ENCODE measurements at regions not wholly inside any gene's neighbourhood (a gene's known extent, or its start where the extent isn't known, plus 50 kb on each side); places are given as distances from the start of the nearest gene placed in this dataset.

GRCh38 chr3:135897715-135898114, 67.8 kb upstream of the PPP2R3A start:
- H3K36me3 ChIP-seq (ENCODE audit: insufficient read depth, low read length): no peaks in the 10 kb centered on the region
- H3K9me3 ChIP-seq (ENCODE audit: low read depth, low read length): no peaks in the 10 kb centered on the region
- no peak overlapping the region for H3K9ac ChIP-seq (ENCODE audit: insufficient read length)
- TF ChIP-seq POLR2AphosphoS5 (IDR thresholded peaks at IDR 0.05; ENCODE audit: borderline replicate concordance, low read depth, low read length) (no peak), FOXP2 (optimal IDR thresholded peaks at IDR 0.05; ENCODE audit: control extremely low read depth, extremely low read length, insufficient read depth) (no peak), EZH2 (IDR thresholded peaks at IDR 0.05) (no peak)
- no peak overlapping the region for H3K4me3 ChIP-seq
- H3K27ac ChIP-seq: no peak overlapping the region
- no peak for DNase-seq (ENCODE audit: low read depth, low spot score)

GRCh38 chr3:135898774-135899173, 66.8 kb upstream of the PPP2R3A start:
- Histone ChIP-seq H3K36me3 (ENCODE audit: insufficient read depth, low read length) (no peaks in the 10 kb centered on the region), H3K9ac (ENCODE audit: insufficient read length) (no peak overlapping the region), H3K4me3 (no peak overlapping the region), H3K27ac (no peak overlapping the region), H3K9me3 (ENCODE audit: low read depth, low read length) (no peaks in the 10 kb centered on the region)
- no peak for DNase-seq (ENCODE audit: low read depth, low spot score)
- no peak for TF ChIP-seq FOXP2 (optimal IDR thresholded peaks at IDR 0.05; ENCODE audit: control extremely low read depth, extremely low read length, insufficient read depth)
- TF ChIP-seq EZH2 (IDR thresholded peaks at IDR 0.05): no peak
- TF ChIP-seq POLR2AphosphoS5 (IDR thresholded peaks at IDR 0.05; ENCODE audit: borderline replicate concordance, low read depth, low read length): no peak

- no peak overlapping the region for H3K4me3 ChIP-seq
- H3K9ac ChIP-seq (ENCODE audit: insufficient read length): no peak overlapping the region
- DNase-seq (ENCODE audit: low read depth, low spot score): no peak
- TF ChIP-seq FOXP2 (optimal IDR thresholded peaks at IDR 0.05; ENCODE audit: control extremely low read depth, extremely low read length, insufficient read depth) (no peak), EZH2 (IDR thresholded peaks at IDR 0.05) (no peak), POLR2AphosphoS5 (IDR thresholded peaks at IDR 0.05; ENCODE audit: borderline replicate concordance, low read depth, low read length) (no peak)
- no peaks in the 10 kb centered on the region for H3K36me3 ChIP-seq (ENCODE audit: insufficient read depth, low read length)
- no peak overlapping the region for H3K27ac ChIP-seq
- H3K9me3 ChIP-seq (ENCODE audit: low read depth, low read length): no peaks in the 10 kb centered on the region
Measured at GRCh38 chr3:135905058-135905724, 60.3 kb upstream of the PPP2R3A start.

GRCh38 chr3:135907422-135908165, 57.9 kb upstream of the PPP2R3A start:
- TF ChIP-seq POLR2AphosphoS5 (IDR thresholded peaks at IDR 0.05; ENCODE audit: borderline replicate concordance, low read depth, low read length) (no peak), FOXP2 (optimal IDR thresholded peaks at IDR 0.05; ENCODE audit: control extremely low read depth, extremely low read length, insufficient read depth) (no peak), EZH2 (IDR thresholded peaks at IDR 0.05) (no peak)
- Histone ChIP-seq H3K4me3 (no peak overlapping the region), H3K9ac (ENCODE audit: insufficient read length) (no peak overlapping the region), H3K27ac (no peak overlapping the region), H3K9me3 (ENCODE audit: low read depth, low read length) (no peaks in the 10 kb centered on the region), H3K36me3 (ENCODE audit: insufficient read depth, low read length) (no peaks in the 10 kb centered on the region)
- DNase-seq (ENCODE audit: low read depth, low spot score): no peak

- TF ChIP-seq EZH2 (IDR thresholded peaks at IDR 0.05) (no peak), FOXP2 (optimal IDR thresholded peaks at IDR 0.05; ENCODE audit: control extremely low read depth, extremely low read length, insufficient read depth) (no peak), POLR2AphosphoS5 (IDR thresholded peaks at IDR 0.05; ENCODE audit: borderline replicate concordance, low read depth, low read length) (no peak)
- Histone ChIP-seq H3K27ac (no peak overlapping the region), H3K36me3 (ENCODE audit: insufficient read depth, low read length) (no peaks in the 10 kb centered on the region), H3K4me3 (no peak overlapping the region), H3K9me3 (ENCODE audit: low read depth, low read length) (no peaks in the 10 kb centered on the region), H3K9ac (ENCODE audit: insufficient read length) (no peak overlapping the region)
- DNase-seq (ENCODE audit: low read depth, low spot score): no peak
Measured at GRCh38 chr3:135908225-135908624, 57.3 kb upstream of the PPP2R3A start.

GRCh38 chr3:135908737-135909136, 56.8 kb upstream of the PPP2R3A start:
- H3K9ac ChIP-seq (ENCODE audit: insufficient read length): no peak overlapping the region
- H3K27ac ChIP-seq: no peak overlapping the region
- no peaks in the 10 kb centered on the region for H3K9me3 ChIP-seq (ENCODE audit: low read depth, low read length)
- TF ChIP-seq FOXP2 (optimal IDR thresholded peaks at IDR 0.05; ENCODE audit: control extremely low read depth, extremely low read length, insufficient read depth): no peak
- TF ChIP-seq POLR2AphosphoS5 (IDR thresholded peaks at IDR 0.05; ENCODE audit: borderline replicate concordance, low read depth, low read length): no peak
- TF ChIP-seq EZH2 (IDR thresholded peaks at IDR 0.05): no peak
- no peak for DNase-seq (ENCODE audit: low read depth, low spot score)
- H3K36me3 ChIP-seq (ENCODE audit: insufficient read depth, low read length): no peaks in the 10 kb centered on the region
- no peak overlapping the region for H3K4me3 ChIP-seq

- no peaks in the 10 kb centered on the region for H3K9me3 ChIP-seq (ENCODE audit: low read depth, low read length)
- H3K9ac ChIP-seq (ENCODE audit: insufficient read length): no peak overlapping the region
- no peak overlapping the region for H3K4me3 ChIP-seq
- TF ChIP-seq FOXP2 (optimal IDR thresholded peaks at IDR 0.05; ENCODE audit: control extremely low read depth, extremely low read length, insufficient read depth): no peak
- no peak for TF ChIP-seq POLR2AphosphoS5 (IDR thresholded peaks at IDR 0.05; ENCODE audit: borderline replicate concordance, low read depth, low read length)
- TF ChIP-seq EZH2 (IDR thresholded peaks at IDR 0.05): no peak
- no peak for DNase-seq (ENCODE audit: low read depth, low spot score)
- H3K27ac ChIP-seq: no peak overlapping the region
- H3K36me3 ChIP-seq (ENCODE audit: insufficient read depth, low read length): no peaks in the 10 kb centered on the region
Measured at GRCh38 chr3:135911110-135911509, 54.4 kb upstream of the PPP2R3A start.

GRCh38 chr3:135915206-135915605, 50.3 kb upstream of the PPP2R3A start:
- H3K27ac ChIP-seq: no peak overlapping the region
- no peak for DNase-seq (ENCODE audit: low read depth, low spot score)
- no peak overlapping the region for H3K9ac ChIP-seq (ENCODE audit: insufficient read length)
- no peaks in the 10 kb centered on the region for H3K9me3 ChIP-seq (ENCODE audit: low read depth, low read length)
- TF ChIP-seq FOXP2 (optimal IDR thresholded peaks at IDR 0.05; ENCODE audit: control extremely low read depth, extremely low read length, insufficient read depth) (no peak), EZH2 (IDR thresholded peaks at IDR 0.05) (no peak), POLR2AphosphoS5 (IDR thresholded peaks at IDR 0.05; ENCODE audit: borderline replicate concordance, low read depth, low read length) (no peak)
- no peaks in the 10 kb centered on the region for H3K36me3 ChIP-seq (ENCODE audit: insufficient read depth, low read length)
- H3K4me3 ChIP-seq: no peak overlapping the region

Data from SK-N-MC (cell line).